Epithelial cell of proximal tubule (primary cell): ENCODE measurements at regions not wholly inside any gene's neighbourhood (a gene's known extent, or its start where the extent isn't known, plus 50 kb on each side); places are given as distances from the start of the nearest gene placed in this dataset.

ENCODE experiments used
- DNase-seq: peaks from one replicate; pipeline ENCODE4 v3.0.0-alpha.2; 2011; ENCODE audit warnings: low read depth
- H3K4me3 ChIP-seq: 2 replicates; pipeline ENCODE4 v1.5.1; 2011; ENCODE audit warnings: low read depth, mild to moderate bottlenecking, low read length
- CTCF ChIP-seq: conservative IDR thresholded peaks from 2 replicates; pipeline ENCODE4 v1.5.1; 2012; ENCODE audit warnings: low read depth, mild to moderate bottlenecking, low read length

DNA sequence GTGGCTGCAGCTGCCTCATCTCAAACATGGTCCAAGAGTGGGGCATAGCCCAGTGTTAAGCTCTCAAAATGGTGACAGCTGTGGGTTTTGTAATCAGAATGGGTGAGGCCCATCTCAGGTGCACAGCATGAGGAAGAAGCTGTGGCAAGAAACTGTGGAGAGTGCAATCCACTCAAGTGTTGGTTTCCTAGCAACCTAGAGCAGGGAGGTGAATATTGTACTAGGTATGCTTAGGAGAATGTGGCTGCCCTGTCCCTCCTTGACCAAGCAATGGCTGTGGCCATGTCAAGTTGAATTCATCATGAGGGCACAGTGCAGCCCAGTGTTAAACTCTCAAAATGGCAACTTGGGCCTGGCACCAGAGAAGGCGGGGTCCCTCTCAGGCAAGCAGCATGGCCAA, 160.5 kb upstream of the KCNN2 start:
- no peak for TF ChIP-seq CTCF
- H3K4me3 ChIP-seq = no peak overlapping the region
- no peak for DNase-seq

DNA sequence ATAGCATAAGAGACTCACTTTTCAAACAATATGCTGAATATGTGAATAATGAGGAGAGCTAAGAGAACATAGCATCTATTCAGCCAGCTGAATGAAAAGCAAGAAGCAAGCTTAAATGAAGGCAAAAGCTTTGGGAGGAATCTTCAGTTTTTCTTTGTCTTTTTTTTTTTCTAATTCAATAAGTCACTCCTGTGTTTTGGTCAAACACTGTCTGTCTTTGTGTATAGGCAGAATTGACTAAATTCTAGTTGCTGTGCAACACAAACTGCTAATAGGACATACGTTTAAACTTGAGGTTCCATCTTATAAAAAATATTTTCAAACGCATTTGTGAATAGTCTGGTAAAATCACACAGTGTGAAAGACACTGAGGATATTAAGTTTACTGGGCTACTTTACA, 156.9 kb upstream of the KCNN2 start:
- no peak for TF ChIP-seq CTCF
- H3K4me3 ChIP-seq = no peak overlapping the region
- DNase-seq = no peak

DNA sequence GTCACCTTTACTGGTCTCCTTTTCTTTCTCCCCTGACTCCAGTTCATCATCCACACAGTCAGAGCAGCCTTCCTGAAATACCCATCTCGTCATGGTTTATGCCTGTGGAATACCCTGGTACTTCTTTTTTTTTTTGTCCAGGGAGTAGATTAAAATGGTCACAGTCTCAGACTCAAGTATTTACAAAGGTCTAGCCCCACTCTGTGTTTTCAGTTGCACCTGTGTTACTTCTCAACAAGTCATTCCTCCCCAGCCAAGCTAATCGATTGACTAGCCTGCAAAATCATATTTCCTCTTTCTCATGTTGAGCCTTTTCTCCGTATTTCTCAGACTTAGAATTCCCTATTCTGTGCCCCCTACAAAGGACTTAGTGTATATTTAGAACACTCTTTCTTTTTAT, 155.2 kb upstream of the KCNN2 start:
- no peak overlapping the region for H3K4me3 ChIP-seq
- no peak for DNase-seq
- no peak for TF ChIP-seq CTCF

- TF ChIP-seq CTCF = no peak
- DNase-seq = no peak
These were observed 154.3 kb upstream of the KCNN2 start for GRCh38 chr5:114207615-114208014.

GRCh38 chr5:114208120-114208519, 153.8 kb upstream of the KCNN2 start:
- TF ChIP-seq CTCF = no peak
- no peak for DNase-seq
- H3K4me3 ChIP-seq = no peak overlapping the region

More at GRCh38 chr5:114207615-114208014, 154.3 kb upstream of the KCNN2 start:
- H3K4me3 ChIP-seq = no peak overlapping the region

DNA sequence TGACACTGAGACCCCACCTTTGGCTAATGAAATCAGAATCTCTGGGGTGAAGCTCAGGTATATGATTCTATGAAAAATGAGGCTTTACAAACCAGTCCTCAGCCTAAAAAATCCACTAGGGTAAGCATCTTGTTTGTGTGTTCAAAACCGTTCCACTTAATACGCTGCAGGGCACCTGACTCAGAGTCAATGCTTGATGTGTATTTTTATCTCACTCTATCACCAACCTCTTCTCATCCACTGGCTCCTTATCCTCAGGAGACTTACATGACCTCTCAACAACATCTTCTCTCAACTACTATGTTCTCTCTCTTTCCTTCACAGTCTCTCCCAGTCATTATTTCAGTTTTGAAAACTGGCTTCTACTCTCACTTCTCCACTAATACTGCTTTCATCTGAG, 153.3 kb upstream of the KCNN2 start:
- DNase-seq = no peak
- H3K4me3 ChIP-seq = no peak overlapping the region
- no peak for TF ChIP-seq CTCF

- no peak for DNase-seq
- H3K4me3 ChIP-seq = no peak overlapping the region
- TF ChIP-seq CTCF = no peak
These were observed 151.2 kb upstream of the KCNN2 start for GRCh38 chr5:114210662-114211061.
